ENCODE measurements at regions not wholly inside any gene's neighbourhood (a gene's known extent, or its start where the extent isn't known, plus 50 kb on each side); places are given as distances from the start of the nearest gene placed in this dataset.

DNA sequence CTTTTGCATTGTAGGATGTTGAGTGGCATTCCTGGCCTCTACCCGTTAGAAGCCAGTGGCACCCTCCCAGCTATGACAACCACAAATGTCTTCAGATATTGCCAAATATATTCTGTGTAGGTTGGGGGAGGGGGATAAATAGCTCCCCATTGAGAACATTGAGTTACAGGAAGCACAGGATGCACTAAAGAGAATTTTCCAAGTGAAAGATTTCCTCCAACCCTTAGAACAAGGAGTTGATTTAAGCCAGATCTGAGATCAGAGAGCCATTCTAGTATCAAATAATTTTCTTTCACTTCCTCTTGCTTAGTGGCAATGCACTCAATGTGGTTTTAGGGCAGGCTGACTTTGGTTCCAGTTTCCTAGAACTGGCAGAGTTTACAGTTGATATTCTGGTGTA is 436.6 kb downstream of the C4orf33 start:
- DNase-seq (ENCODE audit: low read depth): no peak
- no peak overlapping the region for H3K4me3 ChIP-seq (ENCODE audit: low read depth, low read length)
- ChIA-PET CTCF (no interaction called here), POLR2A (no interaction called here)
- TF ChIP-seq, protein P1, sequence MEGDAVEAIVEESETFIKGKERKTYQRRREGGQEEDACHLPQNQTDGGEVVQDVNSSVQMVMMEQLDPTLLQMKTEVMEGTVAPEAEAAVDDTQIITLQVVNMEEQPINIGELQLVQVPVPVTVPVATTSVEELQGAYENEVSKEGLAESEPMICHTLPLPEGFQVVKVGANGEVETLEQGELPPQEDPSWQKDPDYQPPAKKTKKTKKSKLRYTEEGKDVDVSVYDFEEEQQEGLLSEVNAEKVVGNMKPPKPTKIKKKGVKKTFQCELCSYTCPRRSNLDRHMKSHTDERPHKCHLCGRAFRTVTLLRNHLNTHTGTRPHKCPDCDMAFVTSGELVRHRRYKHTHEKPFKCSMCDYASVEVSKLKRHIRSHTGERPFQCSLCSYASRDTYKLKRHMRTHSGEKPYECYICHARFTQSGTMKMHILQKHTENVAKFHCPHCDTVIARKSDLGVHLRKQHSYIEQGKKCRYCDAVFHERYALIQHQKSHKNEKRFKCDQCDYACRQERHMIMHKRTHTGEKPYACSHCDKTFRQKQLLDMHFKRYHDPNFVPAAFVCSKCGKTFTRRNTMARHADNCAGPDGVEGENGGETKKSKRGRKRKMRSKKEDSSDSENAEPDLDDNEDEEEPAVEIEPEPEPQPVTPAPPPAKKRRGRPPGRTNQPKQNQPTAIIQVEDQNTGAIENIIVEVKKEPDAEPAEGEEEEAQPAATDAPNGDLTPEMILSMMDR (IDR thresholded peaks at IDR 0.05; ENCODE audit: insufficient read depth, low read depth, low read length): no peak
- no peaks in the 10 kb centered on the region for H3K27me3 ChIP-seq (ENCODE audit: control insufficient read depth, insufficient read depth, low read length)
- no peaks in the 10 kb centered on the region for H3K36me3 ChIP-seq (ENCODE audit: control insufficient read depth, insufficient read depth, low read length)

DNA sequence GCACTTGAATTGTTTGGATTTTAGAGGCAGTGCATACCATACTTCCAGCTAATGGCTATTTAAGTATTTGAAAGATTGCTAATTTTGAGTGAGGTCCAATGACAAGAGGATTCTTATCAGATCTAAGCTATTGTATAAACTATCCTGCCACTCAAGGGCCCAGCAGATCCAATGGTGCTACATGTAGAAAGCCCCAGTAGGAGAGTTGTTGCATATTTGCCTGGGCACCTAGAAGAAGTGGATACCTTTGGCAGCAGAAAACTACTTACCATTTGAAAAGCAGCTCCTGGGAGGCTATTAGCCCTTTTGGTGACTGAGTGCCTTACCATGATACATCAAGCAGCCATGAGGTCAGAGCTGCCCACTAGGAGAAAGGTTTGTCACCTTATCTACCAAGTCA is 447.3 kb downstream of the C4orf33 start:
- Histone ChIP-seq H3K27me3 (ENCODE audit: control insufficient read depth, insufficient read depth, low read length) (no peaks in the 10 kb centered on the region), H3K4me3 (ENCODE audit: low read depth, low read length) (no peak overlapping the region), H3K36me3 (ENCODE audit: control insufficient read depth, insufficient read depth, low read length) (no peaks in the 10 kb centered on the region)
- POLR2A ChIA-PET: no interaction called here
- DNase-seq (ENCODE audit: low read depth): no peak
- TF ChIP-seq, protein P1 (IDR thresholded peaks at IDR 0.05; ENCODE audit: insufficient read depth, low read depth, low read length): no peak
- CTCF ChIA-PET: no interaction called here

GRCh38 chr4:129545599-129546278 is 449.8 kb downstream of the C4orf33 start:
- Histone ChIP-seq H3K36me3 (ENCODE audit: control insufficient read depth, insufficient read depth, low read length) (no peaks in the 10 kb centered on the region), H3K4me3 (ENCODE audit: low read depth, low read length) (no peak overlapping the region), H3K27me3 (ENCODE audit: control insufficient read depth, insufficient read depth, low read length) (no peaks in the 10 kb centered on the region)
- DNase-seq (ENCODE audit: low read depth): no peak
- POLR2A ChIA-PET: no interaction called here
- TF ChIP-seq, protein P1 (IDR thresholded peaks at IDR 0.05; ENCODE audit: insufficient read depth, low read depth, low read length): no peak
- CTCF ChIA-PET: no interaction called here

- Histone ChIP-seq H3K36me3 (ENCODE audit: control insufficient read depth, insufficient read depth, low read length) (no peaks in the 10 kb centered on the region), H3K27me3 (ENCODE audit: control insufficient read depth, insufficient read depth, low read length) (no peaks in the 10 kb centered on the region), H3K4me3 (ENCODE audit: low read depth, low read length) (no peak overlapping the region)
- TF ChIP-seq, protein P1 (IDR thresholded peaks at IDR 0.05; ENCODE audit: insufficient read depth, low read depth, low read length): no peak
- ChIA-PET CTCF (no interaction called here), POLR2A (no interaction called here)
- no peak for DNase-seq (ENCODE audit: low read depth)
These were observed 450.6 kb downstream of the C4orf33 start for GRCh38 chr4:129546531-129546930.

- no peaks in the 10 kb centered on the region for H3K36me3 ChIP-seq (ENCODE audit: control insufficient read depth, insufficient read depth, low read length)
- TF ChIP-seq, protein P1 (IDR thresholded peaks at IDR 0.05; ENCODE audit: insufficient read depth, low read depth, low read length): no peak
These were observed 454.4 kb downstream of the C4orf33 start for GRCh38 chr4:129550281-129550785.

More at GRCh38 chr4:129550281-129550785, 454.4 kb downstream of the C4orf33 start:
- DNase-seq (ENCODE audit: low read depth): no peak
- POLR2A ChIA-PET: no interaction called here
- CTCF ChIA-PET: no interaction called here
- Histone ChIP-seq H3K27me3 (ENCODE audit: control insufficient read depth, insufficient read depth, low read length) (no peaks in the 10 kb centered on the region), H3K4me3 (ENCODE audit: low read depth, low read length) (no peak overlapping the region)
